MM.1S (cell line): ENCODE measurements at regions not wholly inside any gene's neighbourhood (a gene's known extent, or its start where the extent isn't known, plus 50 kb on each side); places are given as distances from the start of the nearest gene placed in this dataset.
A peak's percentile ranks its signal among the peaks of the same experiment; 100 is the strongest.

Experiments used
- EZH2 ChIP-seq: fragments of 300-600 bp; sonication (generic); optimal IDR thresholded peaks from 2 replicates; pipeline ENCODE3; 2017; ENCODE audit warnings: low read depth, mild to moderate bottlenecking, antibody characterized with exemption, low read length, mixed read lengths
- EZH2phosphoT487 ChIP-seq: fragments of 300-600 bp; sonication (generic); IDR thresholded peaks from 2 replicates; pipeline ENCODE4 v1.6.1; 2018; ENCODE audit warnings: antibody characterized with exemption, low read length
- TF ChIP-seq, protein P1 (sequence below): fragments of 300-600 bp; sonication (generic); IDR thresholded peaks from 2 replicates; pipeline ENCODE4 v1.5.1; 2016; ENCODE audit warnings: antibody characterized with exemption, low read length, mixed read lengths

DNA sequence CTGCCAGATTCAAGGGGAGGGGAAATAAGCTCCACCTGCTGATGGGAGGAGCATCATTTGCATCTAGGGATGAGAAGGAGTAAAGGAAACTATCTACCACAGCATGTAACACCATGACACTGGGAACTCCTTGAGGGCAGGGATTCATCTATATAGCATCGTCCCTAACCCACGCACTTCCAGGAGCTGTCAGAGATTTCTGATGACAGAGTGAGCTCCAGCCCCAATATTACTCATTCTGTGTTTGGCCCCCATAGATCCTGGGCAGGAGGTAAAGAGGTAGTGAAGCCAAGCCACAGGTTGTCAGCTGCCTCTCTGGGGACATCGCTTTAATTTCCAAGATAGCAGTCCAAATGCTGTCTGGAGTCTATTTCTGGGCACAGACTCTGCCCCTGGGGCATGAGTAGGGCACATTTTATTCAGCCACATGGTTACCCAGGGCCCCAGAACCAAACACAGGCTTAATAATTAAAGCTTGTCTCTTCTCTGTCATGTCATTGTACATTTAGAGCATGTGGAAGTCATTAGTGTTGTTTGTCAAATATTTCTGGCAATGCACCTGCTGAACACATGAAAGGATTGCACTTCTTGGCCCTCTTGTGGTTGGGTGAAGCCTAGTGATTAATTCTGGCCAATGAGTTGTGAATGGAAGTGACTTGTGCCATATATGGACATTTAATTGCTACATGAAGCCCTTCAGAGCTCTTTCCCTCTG is 105.9 kb upstream of the POU3F1 start:
- TF ChIP-seq, protein P1, sequence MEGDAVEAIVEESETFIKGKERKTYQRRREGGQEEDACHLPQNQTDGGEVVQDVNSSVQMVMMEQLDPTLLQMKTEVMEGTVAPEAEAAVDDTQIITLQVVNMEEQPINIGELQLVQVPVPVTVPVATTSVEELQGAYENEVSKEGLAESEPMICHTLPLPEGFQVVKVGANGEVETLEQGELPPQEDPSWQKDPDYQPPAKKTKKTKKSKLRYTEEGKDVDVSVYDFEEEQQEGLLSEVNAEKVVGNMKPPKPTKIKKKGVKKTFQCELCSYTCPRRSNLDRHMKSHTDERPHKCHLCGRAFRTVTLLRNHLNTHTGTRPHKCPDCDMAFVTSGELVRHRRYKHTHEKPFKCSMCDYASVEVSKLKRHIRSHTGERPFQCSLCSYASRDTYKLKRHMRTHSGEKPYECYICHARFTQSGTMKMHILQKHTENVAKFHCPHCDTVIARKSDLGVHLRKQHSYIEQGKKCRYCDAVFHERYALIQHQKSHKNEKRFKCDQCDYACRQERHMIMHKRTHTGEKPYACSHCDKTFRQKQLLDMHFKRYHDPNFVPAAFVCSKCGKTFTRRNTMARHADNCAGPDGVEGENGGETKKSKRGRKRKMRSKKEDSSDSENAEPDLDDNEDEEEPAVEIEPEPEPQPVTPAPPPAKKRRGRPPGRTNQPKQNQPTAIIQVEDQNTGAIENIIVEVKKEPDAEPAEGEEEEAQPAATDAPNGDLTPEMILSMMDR, result peak; percentile 37
- TF ChIP-seq EZH2 (no peak), EZH2phosphoT487 (no peak)
